Sigmoid colon (tissue), 4 donors: ENCODE measurements at regions not wholly inside any gene's neighbourhood (a gene's known extent, or its start where the extent isn't known, plus 50 kb on each side); places are given as distances from the start of the nearest gene placed in this dataset.

Source experiments
- CTCF ChIP-seq, 4 experiments: fragments of 450-650 bp in 3 of 4; fragments of 200-600 bp in 1 of 4; IDR thresholded peaks; one replicate each; pipeline ENCODE4 v1.5.1; 2016 to 2019; ENCODE audit warnings: antibody characterized with exemption in 4 of 4, mild to moderate bottlenecking in 3 of 4, moderate library complexity in 2 of 4
- POLR2A ChIP-seq, 2 donors: fragments of 450-650 bp; IDR thresholded peaks; one replicate each; pipeline ENCODE4 v1.6.1; 2016; ENCODE audit warnings: antibody characterized with exemption in 2 of 2, mild to moderate bottlenecking in 2 of 2, moderate library complexity in 2 of 2
- POLR2AphosphoS5 ChIP-seq, 4 donors: sonication (generic); formaldehyde crosslinking; IDR thresholded peaks; one replicate each; pipeline ENCODE4 v1.6.1; 2017; ENCODE audit warnings: antibody characterized with exemption in 4 of 4

DNA sequence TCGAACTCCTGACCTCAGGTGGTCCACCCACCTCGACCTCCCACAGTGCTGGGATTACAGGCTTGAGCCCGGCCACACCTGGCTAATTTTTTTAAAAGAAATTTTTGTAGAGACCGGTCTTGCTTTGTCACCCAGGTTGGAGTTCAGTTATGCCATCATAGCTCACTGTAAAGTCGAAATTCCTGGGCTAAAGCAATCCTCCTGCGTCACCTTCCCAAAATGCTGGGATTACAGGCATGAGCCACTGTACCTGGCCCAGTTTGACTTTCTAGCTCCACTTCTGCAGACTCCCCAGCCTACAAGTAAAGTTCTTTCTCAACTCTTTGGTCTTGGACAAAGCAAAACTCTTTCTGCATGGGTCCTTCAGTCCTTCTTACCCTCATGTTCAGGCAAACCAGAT, 214.1 kb downstream of the SKIDA1 start:
- TF ChIP-seq CTCF (IDR thresholded peaks at IDR 0.05): no peak
- no peak for TF ChIP-seq POLR2A (IDR thresholded peaks at IDR 0.05)
- TF ChIP-seq POLR2AphosphoS5 (IDR thresholded peaks at IDR 0.05): no peak
